ENCODE measurements at regions not wholly inside any gene's neighbourhood (a gene's known extent, or its start where the extent isn't known, plus 50 kb on each side); places are given as distances from the start of the nearest gene placed in this dataset.

GRCh38 chr3:31027191-31027761 is 132.8 kb upstream of the GADL1 start:
- TF ChIP-seq CTCF (IDR thresholded peaks at IDR 0.05) (no peak), POLR2A (IDR thresholded peaks at IDR 0.05) (no peak)

All from breast epithelium (tissue), 3 donors.